ENCODE measurements at regions not wholly inside any gene's neighbourhood (a gene's known extent, or its start where the extent isn't known, plus 50 kb on each side); places are given as distances from the start of the nearest gene placed in this dataset.
"Not testable (repeated sequence)": the region's sequence is repeated elsewhere in the genome, so short reads cannot be mapped to it uniquely, and the experiment has no call there.

DNA sequence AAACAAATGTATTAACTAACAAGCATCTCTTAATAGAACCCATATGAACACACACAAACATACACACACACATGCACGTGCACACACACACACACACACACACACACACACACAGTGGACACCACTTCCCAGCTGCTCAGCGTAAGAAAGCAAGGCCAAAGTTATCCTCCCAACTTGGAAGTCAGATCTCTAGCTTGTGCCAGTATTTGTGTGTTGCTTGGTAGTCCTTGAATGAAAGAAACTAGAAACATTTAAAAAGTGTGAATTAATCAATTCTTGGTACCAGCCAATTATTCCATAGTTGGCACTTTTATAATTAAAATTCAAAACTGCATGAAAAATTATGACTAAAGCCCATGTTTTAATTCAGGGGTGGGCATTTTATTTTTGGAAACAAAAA is 178.1 kb downstream of the TMEM161B start:
- DNase-seq = no peak

GRCh38 chr5:88089719-88090390 is 178.8 kb downstream of the TMEM161B start:
- no peak for DNase-seq

DNA sequence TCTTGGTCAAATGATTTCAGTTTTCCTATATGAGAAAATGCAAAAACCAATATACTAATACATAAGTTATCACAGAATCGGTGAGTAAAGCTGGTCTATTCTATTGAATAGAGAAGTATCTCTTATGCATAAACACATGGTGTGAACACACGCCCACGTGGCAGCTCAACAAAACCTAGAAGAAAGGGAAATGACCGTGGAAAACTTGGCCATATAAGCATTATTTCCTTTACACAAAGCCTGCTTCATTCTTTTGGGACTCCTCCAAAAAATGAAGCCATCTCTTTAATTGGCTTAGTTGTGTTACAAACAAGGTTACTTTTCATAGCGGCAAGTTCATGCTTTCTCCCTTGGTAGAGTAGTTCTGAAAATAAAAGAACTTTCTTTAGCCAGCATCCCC is 183.2 kb downstream of the TMEM161B start:
- no peak for DNase-seq

- no peak for DNase-seq
These were observed 186.8 kb downstream of the TMEM161B start for GRCh38 chr5:88081877-88082276.

GRCh38 chr5:88063813-88064212 is 204.8 kb downstream of the TMEM161B start:
- DNase-seq = no peak

- no peak for DNase-seq
These were observed 208.5 kb downstream of the TMEM161B start for GRCh38 chr5:88060194-88060593.

- no peak for DNase-seq
These were observed 210.0 kb downstream of the TMEM161B start for GRCh38 chr5:88058625-88059024.

DNA sequence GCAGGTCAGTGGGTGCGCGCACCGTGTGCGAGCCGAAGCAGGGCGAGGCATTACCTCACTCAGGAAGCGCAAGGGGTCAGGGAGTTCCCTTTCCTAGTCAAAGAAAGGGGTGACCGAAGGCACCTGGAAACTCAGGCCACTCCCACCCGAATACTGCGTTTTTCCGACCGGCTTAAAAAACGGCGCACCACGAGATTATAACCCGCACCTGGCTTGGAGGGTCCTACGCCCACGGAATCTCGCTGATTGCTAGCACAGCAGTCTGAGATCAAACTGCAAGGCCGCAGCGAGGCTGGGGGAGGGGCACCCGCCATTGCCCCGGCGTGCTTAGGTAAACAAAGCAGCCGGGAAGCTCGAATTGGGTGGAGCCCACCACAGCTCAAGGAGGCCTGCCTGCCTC is 216.2 kb downstream of the TMEM161B start:
- not testable (repeated sequence) for DNase-seq

- DNase-seq = no peak
These were observed 217.5 kb downstream of the TMEM161B start for GRCh38 chr5:88051148-88051547.

DNA sequence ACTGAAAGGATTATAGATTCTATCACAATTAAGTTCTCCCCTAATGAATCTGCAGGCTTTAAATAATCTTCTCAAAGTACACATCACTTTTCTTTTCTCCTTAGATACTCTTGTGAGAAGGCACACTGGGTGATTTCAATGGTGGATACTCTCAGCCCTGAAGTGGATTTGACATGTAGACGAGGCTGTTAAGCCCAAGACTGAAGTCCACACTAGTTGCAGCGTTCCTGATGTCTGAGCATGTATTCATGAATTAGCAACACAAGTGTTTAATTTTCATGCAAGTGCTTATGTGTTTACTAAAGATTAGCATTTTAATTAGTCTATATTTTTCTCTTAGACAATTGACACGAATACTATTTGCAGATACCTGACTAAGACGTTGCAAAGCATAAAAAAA is 218.9 kb downstream of the TMEM161B start:
- no peak for DNase-seq

DNA sequence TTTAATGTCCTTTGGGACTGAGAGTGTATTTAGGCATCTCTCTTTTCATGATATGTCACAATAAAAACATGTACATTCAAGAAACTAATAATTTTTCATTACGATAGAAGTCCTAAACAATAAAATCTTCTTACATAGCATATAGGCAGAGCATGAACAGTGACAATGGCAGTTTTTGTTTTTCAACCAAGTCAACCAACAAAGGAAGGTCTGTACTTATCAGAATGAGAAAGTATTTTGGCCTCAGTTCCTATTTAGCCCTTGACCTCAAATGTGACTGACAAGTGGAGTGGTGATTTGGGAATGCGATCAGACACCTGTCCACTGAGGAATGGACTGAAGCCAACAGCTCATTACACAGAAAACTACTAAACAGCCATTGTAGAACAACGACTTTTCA is 219.5 kb downstream of the TMEM161B start:
- DNase-seq = no peak

GRCh38 chr5:88045931-88046461 is 222.6 kb downstream of the TMEM161B start:
- no peak for DNase-seq

- no peak for DNase-seq
These were observed 223.5 kb downstream of the TMEM161B start for GRCh38 chr5:88045165-88045564.

- no peak for DNase-seq
These were observed 234.1 kb downstream of the TMEM161B start for GRCh38 chr5:88034520-88034919.

- no peak for DNase-seq
These were observed 235.5 kb downstream of the TMEM161B start for GRCh38 chr5:88033191-88033590.

- no peak for DNase-seq
These were observed 239.6 kb downstream of the TMEM161B start for GRCh38 chr5:88029011-88029410.

DNA sequence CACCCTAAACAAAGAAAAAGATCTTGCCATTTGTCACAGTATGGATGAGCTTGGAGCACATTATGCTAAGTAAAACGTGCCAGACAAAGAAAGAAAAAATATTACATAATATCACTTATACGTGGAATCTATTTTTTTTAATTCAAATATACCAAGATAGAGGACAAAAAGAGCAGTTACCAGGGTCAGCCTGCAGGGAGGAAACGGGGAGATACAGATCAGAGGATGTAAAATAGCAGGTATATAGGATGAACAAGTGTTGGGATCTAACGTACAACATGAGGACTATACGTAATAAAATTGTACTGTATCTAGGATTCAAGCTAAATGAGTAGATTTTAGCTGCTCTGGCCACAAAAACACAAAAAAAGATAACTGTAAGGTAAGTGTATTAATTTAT is 247.5 kb downstream of the TMEM161B start:
- no peak for DNase-seq

- not testable (repeated sequence) for DNase-seq
These were observed 253.7 kb downstream of the TMEM161B start for GRCh38 chr5:88014984-88015383.

- no peak for DNase-seq
These were observed 267.8 kb downstream of the TMEM161B start for GRCh38 chr5:88000877-88001276.

DNA sequence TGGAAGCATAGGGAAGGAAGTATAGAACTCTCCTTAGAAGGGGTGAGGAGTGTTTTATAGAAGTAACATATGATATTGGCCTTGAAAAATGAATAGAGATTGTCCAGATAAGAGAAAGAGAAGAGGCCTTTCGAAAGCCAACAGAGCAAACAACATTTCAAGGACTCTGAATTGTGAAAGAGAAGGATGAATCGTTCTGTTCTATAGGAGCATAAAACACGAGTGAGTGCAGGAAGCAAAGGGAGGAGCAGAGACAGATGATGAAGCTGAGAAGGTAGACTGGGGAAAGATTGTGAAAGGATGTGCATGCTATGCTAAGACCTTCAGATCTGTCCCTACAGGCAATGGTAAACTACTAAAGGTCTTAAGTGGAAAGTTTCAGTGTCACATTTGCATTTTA is 271.0 kb downstream of the TMEM161B start:
- DNase-seq = no peak

- no peak for DNase-seq
These were observed 302.4 kb downstream of the TMEM161B start for GRCh38 chr5:87966213-87966612.

GRCh38 chr5:87954121-87954520 is 314.5 kb downstream of the TMEM161B start:
- DNase-seq = no peak

DNA sequence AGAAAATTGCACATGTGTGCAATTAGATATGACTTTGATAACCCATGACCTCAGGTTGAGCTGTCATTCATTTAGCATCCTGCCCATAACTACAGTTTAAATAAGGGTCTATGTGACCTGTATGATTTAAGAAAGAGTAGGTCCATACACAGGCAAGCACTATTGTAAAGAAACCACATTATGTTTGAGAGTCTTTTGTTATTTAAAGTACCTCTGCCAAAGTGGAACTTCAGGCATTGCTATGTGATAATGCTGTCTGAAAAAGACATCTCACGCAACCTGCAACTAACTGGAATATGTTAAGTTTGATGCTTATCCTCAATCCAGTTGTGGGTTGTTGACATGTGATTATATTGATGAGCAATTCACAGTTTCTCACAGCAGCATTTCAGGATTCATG is 317.0 kb downstream of the TMEM161B start:
- DNase-seq = no peak

DNA sequence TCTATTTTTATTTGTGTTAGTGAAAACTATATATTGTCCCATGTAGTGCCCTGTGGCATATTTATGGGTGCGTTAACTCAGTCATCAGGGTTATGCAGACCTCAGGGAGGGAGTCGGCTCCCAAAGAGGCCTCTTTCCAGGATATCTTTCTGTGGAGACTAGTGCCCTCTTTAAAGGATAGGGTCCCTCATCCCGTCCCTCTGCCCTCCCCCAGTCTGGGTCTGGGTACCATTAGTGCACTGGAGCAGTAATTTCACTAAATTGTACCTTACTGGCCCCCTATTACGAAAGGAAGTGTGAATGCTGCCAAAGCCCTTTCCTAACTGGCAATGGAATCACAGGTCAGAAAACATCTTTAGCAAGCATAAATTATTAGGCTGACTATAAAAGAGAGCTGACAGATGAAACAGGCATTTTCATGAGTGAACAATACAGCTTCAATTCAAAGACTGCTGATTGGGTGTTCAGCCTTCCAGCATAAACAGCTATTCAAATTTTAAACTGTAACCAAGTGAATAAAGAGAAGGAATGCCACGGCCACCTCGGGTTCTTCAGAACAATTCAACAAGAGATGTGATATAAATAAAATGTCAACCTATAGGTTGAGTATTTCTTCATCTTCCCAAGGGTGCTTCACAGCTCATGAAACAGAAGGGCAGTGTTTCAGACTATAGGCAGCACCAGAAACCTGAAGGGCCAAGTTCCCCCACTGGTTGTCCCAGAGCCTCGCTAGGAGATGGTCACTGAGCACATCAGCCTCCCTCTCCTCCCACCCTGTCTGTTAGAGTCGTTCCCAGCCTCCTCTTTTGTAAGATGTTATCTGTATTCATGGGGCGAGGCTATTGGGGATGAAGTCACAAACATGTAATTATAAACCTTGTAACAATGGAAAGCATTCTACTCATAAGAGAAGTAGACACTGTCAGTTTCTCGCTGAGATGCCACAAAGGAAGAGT is 318.7 kb downstream of the TMEM161B start:
- DNase-seq = no peak

All from CD4-positive, alpha-beta T cell treated with Interleukin-17A for 1 hour (primary cell).